ENCODE measurements at regions not wholly inside any gene's neighbourhood (a gene's known extent, or its start where the extent isn't known, plus 50 kb on each side); places are given as distances from the start of the nearest gene placed in this dataset.
A peak's percentile ranks its signal among the peaks of the same experiment; 100 is the strongest.
"Not testable (repeated sequence)": the region's sequence is repeated elsewhere in the genome, so short reads cannot be mapped to it uniquely, and the experiment has no call there.

DNA sequence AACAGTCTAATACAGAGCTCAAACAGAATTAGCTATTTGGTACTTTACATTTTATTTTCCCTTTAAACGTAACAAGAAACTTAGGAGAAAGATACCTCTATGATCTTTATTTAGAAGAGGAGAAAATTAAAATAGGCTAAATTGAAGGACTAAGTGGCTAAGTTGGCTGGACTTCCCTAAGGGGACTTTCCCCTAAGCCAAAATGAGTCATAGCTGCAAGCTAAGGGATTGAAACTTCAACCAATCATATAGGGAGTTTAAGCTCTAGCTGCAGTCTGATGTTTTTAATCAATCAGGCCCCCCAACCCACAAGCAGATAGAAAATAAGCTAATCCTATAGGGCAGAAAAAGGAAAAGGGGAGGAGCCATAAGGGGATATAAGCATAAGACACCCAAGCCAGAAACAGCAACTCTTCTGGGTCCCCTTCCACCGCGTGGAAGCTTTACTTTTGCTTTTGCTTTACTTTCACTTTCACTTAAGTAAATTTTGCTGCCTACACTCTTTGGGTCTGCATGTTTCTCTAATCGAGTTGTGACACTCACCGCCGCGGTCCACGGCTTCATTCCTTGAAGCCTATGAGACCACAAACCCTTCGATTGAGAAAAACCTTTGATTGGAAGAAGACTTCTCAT is 1108.5 kb upstream of the EPHA6 start:
- Mint-ChIP-seq H3K4me1 (ENCODE audit: low read depth in 2 of 2) (no peaks in the 10 kb centered on the region), H3K9me3 (peaks cover 2 to 16% of the 10 kb centered on the region in 2 donors), H3K4me3 (peak overlapping the region; percentile 7 to 56), H3K27me3 (no peaks in the 10 kb centered on the region), H3K36me3 (ENCODE audit: insufficient read depth) (no peaks in the 10 kb centered on the region), H3K27ac (peak overlapping the region in 1 of 2 donors; percentile 35)
- ATAC-seq (replicated peaks) (peak; percentile 68), DNase-seq (peak in 1 of 3 experiments; percentile 6)

- ATAC-seq (replicated peaks) (no peak), DNase-seq (no peak)
- Mint-ChIP-seq H3K4me1 (ENCODE audit: low read depth in 2 of 2) (no peaks in the 10 kb centered on the region), H3K27ac (no peak overlapping the region), H3K27me3 (no peaks in the 10 kb centered on the region), H3K4me3 (no peak overlapping the region), H3K9me3 (peaks cover 2 to 16% of the 10 kb centered on the region in 2 donors), H3K36me3 (ENCODE audit: insufficient read depth) (no peaks in the 10 kb centered on the region)
Observed at GRCh38 chr3:95707268-95707667, 1107.1 kb upstream of the EPHA6 start.

DNA sequence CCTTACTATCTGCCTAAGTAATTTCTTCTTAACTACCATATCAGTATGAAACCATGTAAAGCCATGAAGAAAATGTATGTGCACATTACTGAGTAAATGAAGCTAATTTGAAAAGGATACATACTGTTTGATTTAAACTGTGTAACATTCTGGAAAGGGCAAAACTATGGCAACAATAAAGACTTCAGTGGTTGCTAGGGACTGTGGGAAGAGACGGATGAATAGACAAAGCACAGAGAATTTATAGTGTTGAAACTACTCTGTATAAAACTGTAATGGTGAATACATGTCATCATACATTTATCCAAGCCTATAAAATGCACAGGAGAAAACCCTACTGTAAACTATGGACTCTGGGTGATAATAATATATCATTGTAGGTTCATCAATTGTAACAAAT is 1103.7 kb upstream of the EPHA6 start:
- H3K36me3 Mint-ChIP-seq (ENCODE audit: insufficient read depth) = no peaks in the 10 kb centered on the region
- H3K4me3 Mint-ChIP-seq = no peak overlapping the region
- peaks cover 2 to 7% of the 10 kb centered on the region in 2 donors for H3K9me3 Mint-ChIP-seq
- DNase-seq (no peak), ATAC-seq (replicated peaks) (no peak)
- H3K4me1 Mint-ChIP-seq (ENCODE audit: low read depth in 2 of 2) = no peaks in the 10 kb centered on the region
- no peak overlapping the region for H3K27ac Mint-ChIP-seq
- no peaks in the 10 kb centered on the region for H3K27me3 Mint-ChIP-seq

DNA sequence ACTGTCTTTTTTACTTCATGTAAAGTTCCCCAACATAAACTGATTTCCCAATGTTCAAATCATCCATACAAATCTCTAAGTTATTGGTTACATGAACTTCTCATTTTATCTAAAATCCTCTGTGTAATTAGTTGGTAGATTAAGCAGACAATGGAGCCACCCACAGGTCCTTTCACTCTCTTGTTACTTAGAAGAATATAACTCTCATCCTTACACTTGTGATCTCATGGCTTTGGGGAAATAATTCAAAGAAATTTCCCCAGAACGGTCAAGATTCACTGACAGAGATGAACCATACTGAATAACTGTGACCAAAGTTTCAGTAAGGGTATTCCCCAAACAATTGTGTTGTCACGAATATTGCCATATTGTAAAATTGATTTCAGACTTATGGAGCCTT is 1102.6 kb upstream of the EPHA6 start:
- no peaks in the 10 kb centered on the region for H3K36me3 Mint-ChIP-seq (ENCODE audit: insufficient read depth)
- H3K9me3 Mint-ChIP-seq = peaks cover 2 to 7% of the 10 kb centered on the region in 2 donors
- H3K4me1 Mint-ChIP-seq (ENCODE audit: low read depth in 2 of 2) = no peaks in the 10 kb centered on the region
- H3K4me3 Mint-ChIP-seq = no peak overlapping the region
- DNase-seq (no peak), ATAC-seq (replicated peaks) (no peak)
- H3K27ac Mint-ChIP-seq = no peak overlapping the region
- H3K27me3 Mint-ChIP-seq = no peaks in the 10 kb centered on the region

DNA sequence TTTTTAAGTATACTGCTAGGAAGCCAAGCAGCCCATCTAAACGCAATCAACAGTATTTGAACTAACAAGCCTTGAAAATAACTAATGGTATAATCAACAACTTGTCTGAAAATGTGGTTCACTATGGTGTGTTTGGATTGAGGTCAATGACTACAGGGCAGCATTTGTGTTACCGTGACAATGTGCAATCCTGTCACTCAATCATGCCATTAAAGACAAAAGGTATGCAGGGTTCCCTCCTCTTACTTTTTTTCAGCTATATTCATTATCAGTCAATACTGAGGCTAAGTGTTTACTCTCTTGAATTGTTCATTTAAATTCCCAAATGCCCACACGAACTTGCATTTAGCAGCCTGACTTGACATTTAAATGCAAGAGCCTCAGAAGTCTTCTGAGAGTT is 1099.3 kb upstream of the EPHA6 start:
- DNase-seq = no peak
- H3K27me3 Mint-ChIP-seq = no peaks in the 10 kb centered on the region
- H3K27ac Mint-ChIP-seq = no peak overlapping the region
- ATAC-seq (replicated peaks) = no peak
- H3K4me3 Mint-ChIP-seq = no peak overlapping the region
- H3K9me3 Mint-ChIP-seq = peaks cover under 1 to 2% of the 10 kb centered on the region in 2 donors
- no peaks in the 10 kb centered on the region for H3K4me1 Mint-ChIP-seq (ENCODE audit: low read depth in 2 of 2)
- H3K36me3 Mint-ChIP-seq (ENCODE audit: insufficient read depth) = no peaks in the 10 kb centered on the region

GRCh38 chr3:95717048-95717447 is 1097.3 kb upstream of the EPHA6 start:
- no peaks in the 10 kb centered on the region for H3K9me3 Mint-ChIP-seq
- H3K27ac Mint-ChIP-seq = no peak overlapping the region
- no peak for DNase-seq
- no peaks in the 10 kb centered on the region for H3K27me3 Mint-ChIP-seq
- ATAC-seq (replicated peaks) = no peak
- no peaks in the 10 kb centered on the region for H3K4me1 Mint-ChIP-seq (ENCODE audit: low read depth in 2 of 2)
- H3K36me3 Mint-ChIP-seq (ENCODE audit: insufficient read depth) = peaks cover 5% of the 10 kb centered on the region
- no peak overlapping the region for H3K4me3 Mint-ChIP-seq

DNA sequence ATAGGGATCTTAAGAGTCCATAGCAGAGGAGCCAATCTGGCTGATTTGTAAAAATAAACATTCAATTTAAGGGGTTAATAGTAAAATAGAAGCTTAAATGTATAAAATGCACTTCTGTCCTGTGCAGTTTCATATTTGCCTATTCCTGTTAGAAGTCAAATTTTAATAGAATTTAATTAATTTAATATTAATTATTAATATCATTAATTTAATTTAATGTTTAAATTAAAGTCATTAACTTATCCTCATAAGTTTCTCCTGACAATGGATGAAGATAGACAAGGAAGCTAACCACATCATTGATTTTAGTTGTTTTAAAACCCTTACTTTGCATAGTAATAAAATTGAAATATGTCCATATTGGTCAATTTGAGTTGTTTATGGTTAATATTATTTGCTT is 1096.2 kb upstream of the EPHA6 start:
- no peak for ATAC-seq (replicated peaks)
- no peak overlapping the region for H3K27ac Mint-ChIP-seq

GRCh38 chr3:95719481-95719880 is 1094.9 kb upstream of the EPHA6 start:
- Mint-ChIP-seq H3K4me3 (no peak overlapping the region), H3K27me3 (no peaks in the 10 kb centered on the region)
- DNase-seq = no peak

More for the DNA sequence above, 1096.2 kb upstream of the EPHA6 start:
- Mint-ChIP-seq H3K27me3 (no peaks in the 10 kb centered on the region), H3K9me3 (no peaks in the 10 kb centered on the region), H3K36me3 (ENCODE audit: insufficient read depth) (peaks cover 5% of the 10 kb centered on the region), H3K4me1 (ENCODE audit: low read depth in 2 of 2) (no peaks in the 10 kb centered on the region), H3K4me3 (no peak overlapping the region)
- DNase-seq = no peak

GRCh38 chr3:95721938-95722337 is 1092.5 kb upstream of the EPHA6 start:
- ATAC-seq (replicated peaks) = peak; percentile 86
- Mint-ChIP-seq H3K27ac (peak overlapping the region in 1 of 2 donors; percentile 17), H3K4me1 (ENCODE audit: low read depth in 2 of 2) (no peaks in the 10 kb centered on the region), H3K36me3 (ENCODE audit: insufficient read depth) (peaks cover 5% of the 10 kb centered on the region), H3K9me3 (no peaks in the 10 kb centered on the region), H3K4me3 (peak overlapping the region; percentile 18 to 40), H3K27me3 (no peaks in the 10 kb centered on the region)
- no peak for DNase-seq

More at GRCh38 chr3:95719481-95719880, 1094.9 kb upstream of the EPHA6 start:
- H3K4me1 Mint-ChIP-seq (ENCODE audit: low read depth in 2 of 2) = no peaks in the 10 kb centered on the region
- H3K9me3 Mint-ChIP-seq = no peaks in the 10 kb centered on the region
- H3K27ac Mint-ChIP-seq = no peak overlapping the region
- no peak for ATAC-seq (replicated peaks)
- peaks cover 5% of the 10 kb centered on the region for H3K36me3 Mint-ChIP-seq (ENCODE audit: insufficient read depth)

DNA sequence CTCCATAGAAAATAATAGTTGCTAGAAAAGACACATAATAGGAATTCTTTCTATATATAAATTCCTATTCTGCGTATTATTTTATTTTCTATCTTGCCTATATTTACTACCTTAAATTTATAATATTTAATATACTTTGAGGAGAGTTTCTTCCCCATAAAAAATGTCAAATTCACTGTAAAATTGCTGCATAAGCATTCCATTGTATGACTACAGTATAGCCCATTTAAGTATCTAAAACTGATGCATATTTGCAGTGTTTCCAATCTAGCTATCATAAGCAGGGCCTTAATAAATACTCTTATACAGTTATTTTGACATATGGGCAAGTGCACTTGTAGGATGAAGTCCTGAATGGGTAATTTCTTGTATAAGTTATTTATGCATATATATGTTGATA is 1088.6 kb upstream of the EPHA6 start:
- peaks cover 0 to 7% of the 10 kb centered on the region in 2 donors for H3K9me3 Mint-ChIP-seq
- DNase-seq (no peak), ATAC-seq (replicated peaks) (no peak)
- H3K4me1 Mint-ChIP-seq (ENCODE audit: low read depth in 2 of 2) = no peaks in the 10 kb centered on the region
- H3K27me3 Mint-ChIP-seq = no peaks in the 10 kb centered on the region
- no peak overlapping the region for H3K27ac Mint-ChIP-seq
- no peak overlapping the region for H3K4me3 Mint-ChIP-seq
- H3K36me3 Mint-ChIP-seq (ENCODE audit: insufficient read depth) = peaks cover 3% of the 10 kb centered on the region

GRCh38 chr3:95731753-95732152 is 1082.6 kb upstream of the EPHA6 start:
- DNase-seq = no peak
- no peaks in the 10 kb centered on the region for H3K4me1 Mint-ChIP-seq (ENCODE audit: low read depth in 2 of 2)
- no peak overlapping the region for H3K27ac Mint-ChIP-seq
- H3K9me3 Mint-ChIP-seq = peaks cover under 1 to 7% of the 10 kb centered on the region in 2 donors
- no peak overlapping the region for H3K4me3 Mint-ChIP-seq
- no peaks in the 10 kb centered on the region for H3K27me3 Mint-ChIP-seq
- no peaks in the 10 kb centered on the region for H3K36me3 Mint-ChIP-seq (ENCODE audit: insufficient read depth)
- ATAC-seq (replicated peaks) = no peak

- Mint-ChIP-seq H3K36me3 (ENCODE audit: insufficient read depth) (no peaks in the 10 kb centered on the region), H3K4me3 (no peak overlapping the region), H3K27me3 (no peaks in the 10 kb centered on the region), H3K4me1 (ENCODE audit: low read depth in 2 of 2) (no peaks in the 10 kb centered on the region), H3K9me3 (peaks cover 3 to 5% of the 10 kb centered on the region in 2 donors), H3K27ac (no peak overlapping the region)
- ATAC-seq (replicated peaks) (no peak), DNase-seq (no peak)
Observed at GRCh38 chr3:95733336-95733735, 1081.1 kb upstream of the EPHA6 start.

- Mint-ChIP-seq H3K4me3 (no peak overlapping the region), H3K27ac (no peak overlapping the region), H3K4me1 (ENCODE audit: low read depth in 2 of 2) (no peaks in the 10 kb centered on the region), H3K36me3 (ENCODE audit: insufficient read depth) (no peaks in the 10 kb centered on the region), H3K9me3 (peaks cover 2 to 6% of the 10 kb centered on the region in 2 donors), H3K27me3 (no peaks in the 10 kb centered on the region)
- ATAC-seq (replicated peaks) (no peak), DNase-seq (no peak)
Observed at GRCh38 chr3:95738045-95738444, 1076.3 kb upstream of the EPHA6 start.

GRCh38 chr3:95744896-95745295 is 1069.5 kb upstream of the EPHA6 start:
- not testable (repeated sequence) for H3K4me3 Mint-ChIP-seq; DNase-seq; H3K36me3 Mint-ChIP-seq (ENCODE audit: insufficient read depth); H3K9me3 Mint-ChIP-seq; H3K4me1 Mint-ChIP-seq (ENCODE audit: low read depth in 2 of 2); H3K27ac Mint-ChIP-seq; H3K27me3 Mint-ChIP-seq; ATAC-seq (replicated peaks)
